UCSD-AML1 (cell line): ENCODE measurements at regions not wholly inside any gene's neighbourhood (a gene's known extent, or its start where the extent isn't known, plus 50 kb on each side); places are given as distances from the start of the nearest gene placed in this dataset.
"Not testable (repeated sequence)": the region's sequence is repeated elsewhere in the genome, so short reads cannot be mapped to it uniquely, and the experiment has no call there.

ENCODE experiments used
- DNase-seq: peaks from one replicate; lab custom pipeline; 2025; ENCODE audit not compliant: unreplicated experiment; lab: John Stamatoyannopoulos, UW

GRCh38 chr2:43004126-43004865 lies 211.9 kb upstream of the HAAO start:
- not testable (repeated sequence) for DNase-seq

- DNase-seq, result no peak
Measured at GRCh38 chr2:43003702-43004101, 211.3 kb upstream of the HAAO start.

- DNase-seq, result no peak
Measured at GRCh38 chr2:43001787-43002468, 209.5 kb upstream of the HAAO start.

- no peak for DNase-seq
Measured at GRCh38 chr2:43001055-43001378, 208.6 kb upstream of the HAAO start.

- no peak for DNase-seq
Measured at GRCh38 chr2:43000242-43001054, 208.1 kb upstream of the HAAO start.

GRCh38 chr2:42999856-43000241 lies 207.5 kb upstream of the HAAO start:
- no peak for DNase-seq

- DNase-seq, result no peak
Measured at GRCh38 chr2:42999391-42999841, 207.0 kb upstream of the HAAO start.

- no peak for DNase-seq
Measured at GRCh38 chr2:42998721-42999120, 206.3 kb upstream of the HAAO start.

GRCh38 chr2:42996528-42996927 lies 204.1 kb upstream of the HAAO start:
- no peak for DNase-seq

- no peak for DNase-seq
Measured at GRCh38 chr2:42995752-42996422, 203.5 kb upstream of the HAAO start.

GRCh38 chr2:42989283-42990081 lies 197.1 kb upstream of the HAAO start:
- not testable (repeated sequence) for DNase-seq

- DNase-seq, result not testable (repeated sequence)
Measured at GRCh38 chr2:42988055-42988454, 195.7 kb upstream of the HAAO start.

- DNase-seq, result no peak
Measured at GRCh38 chr2:42987112-42987922, 194.9 kb upstream of the HAAO start.

- DNase-seq, result no peak
Measured at GRCh38 chr2:42984617-42985016, 192.2 kb upstream of the HAAO start.

- no peak for DNase-seq
Measured at GRCh38 chr2:42984081-42984480, 191.7 kb upstream of the HAAO start.

GRCh38 chr2:42980764-42981416 lies 188.5 kb upstream of the HAAO start:
- DNase-seq, result no peak

- DNase-seq, result no peak
Measured at GRCh38 chr2:42979870-42980763, 187.7 kb upstream of the HAAO start.

GRCh38 chr2:42979416-42979869 lies 187.1 kb upstream of the HAAO start:
- no peak for DNase-seq
